Neutrophil (primary cell): ENCODE measurements at regions not wholly inside any gene's neighbourhood (a gene's known extent, or its start where the extent isn't known, plus 50 kb on each side); places are given as distances from the start of the nearest gene placed in this dataset.

Experiments used
- H3K27ac ChIP-seq: fragments of 200-600 bp; sonication (generic); 2 replicates; pipeline ENCODE4 v1.5.1; 2016; ENCODE audit warnings: mild to moderate bottlenecking, moderate library complexity
- H3K27me3 ChIP-seq: fragments of 200-600 bp; sonication (generic); 2 replicates; pipeline ENCODE4 v1.6.0; 2016; ENCODE audit warnings: mild to moderate bottlenecking
- H3K36me3 ChIP-seq: fragments of 200-600 bp; sonication (generic); 2 replicates; pipeline ENCODE4 v1.5.1; 2017
- H3K4me1 ChIP-seq, 2 experiments: fragments of 200-600 bp in 1 of 2; sonication (generic) in 1 of 2; 1 replicate in 1 of 2; 2 replicates in 1 of 2; pipeline versions ENCODE4 v1.5.1 to v1.6.1; 2013 to 2016; ENCODE audit warnings: low read depth in 1 of 2, low read length in 1 of 2, mild to moderate bottlenecking in 1 of 2, moderate library complexity in 1 of 2; ENCODE audit not compliant: control insufficient read depth in 1 of 2, insufficient read depth in 1 of 2
- H3K4me3 ChIP-seq, 2 experiments: fragments of 200-600 bp in 1 of 2; sonication (generic) in 1 of 2; 1 replicate in 1 of 2; 2 replicates in 1 of 2; pipeline ENCODE4 v1.5.1; 2013 to 2016; ENCODE audit warnings: low read depth in 1 of 2, low read length in 1 of 2, mild to moderate bottlenecking in 1 of 2, moderate library complexity in 1 of 2
- H3K9me3 ChIP-seq: fragments of 200-600 bp; sonication (generic); 2 replicates; pipeline ENCODE4 v1.5.1; 2016
- CTCF ChIP-seq: fragments of 200-600 bp; sonication (generic); IDR thresholded peaks from 2 replicates; pipeline ENCODE4 v1.5.1; 2016; ENCODE audit warnings: antibody characterized with exemption

GRCh38 chr4:85411386-85411785 is 63.6 kb upstream of the ARHGAP24 start:
- no peak for TF ChIP-seq CTCF
- Histone ChIP-seq H3K4me3 (no peak overlapping the region), H3K27me3 (peaks cover 15% of the 10 kb centered on the region), H3K4me1 (no peaks in the 10 kb centered on the region), H3K9me3 (no peaks in the 10 kb centered on the region), H3K27ac (no peak overlapping the region), H3K36me3 (no peaks in the 10 kb centered on the region)

- Histone ChIP-seq H3K9me3 (no peaks in the 10 kb centered on the region), H3K36me3 (no peaks in the 10 kb centered on the region), H3K27me3 (no peaks in the 10 kb centered on the region), H3K4me1 (no peaks in the 10 kb centered on the region), H3K4me3 (no peak overlapping the region), H3K27ac (no peak overlapping the region)
- no peak for TF ChIP-seq CTCF
These were observed 60.0 kb upstream of the ARHGAP24 start for GRCh38 chr4:85414972-85415371.

GRCh38 chr4:85416094-85416493 is 58.9 kb upstream of the ARHGAP24 start:
- no peaks in the 10 kb centered on the region for H3K4me1 ChIP-seq
- H3K27ac ChIP-seq, result no peak overlapping the region
- TF ChIP-seq CTCF, result no peak
- no peaks in the 10 kb centered on the region for H3K9me3 ChIP-seq
- H3K36me3 ChIP-seq, result no peaks in the 10 kb centered on the region
- no peaks in the 10 kb centered on the region for H3K27me3 ChIP-seq
- H3K4me3 ChIP-seq, result no peak overlapping the region

GRCh38 chr4:85419103-85419502 is 55.8 kb upstream of the ARHGAP24 start:
- no peak overlapping the region for H3K4me3 ChIP-seq
- H3K27ac ChIP-seq, result no peak overlapping the region
- H3K27me3 ChIP-seq, result no peaks in the 10 kb centered on the region
- H3K9me3 ChIP-seq, result no peaks in the 10 kb centered on the region
- TF ChIP-seq CTCF, result no peak
- no peaks in the 10 kb centered on the region for H3K4me1 ChIP-seq
- no peaks in the 10 kb centered on the region for H3K36me3 ChIP-seq

GRCh38 chr4:85420831-85421230 is 54.1 kb upstream of the ARHGAP24 start:
- Histone ChIP-seq H3K4me3 (no peak overlapping the region), H3K36me3 (no peaks in the 10 kb centered on the region), H3K4me1 (no peaks in the 10 kb centered on the region), H3K27ac (no peak overlapping the region), H3K9me3 (no peaks in the 10 kb centered on the region), H3K27me3 (no peaks in the 10 kb centered on the region)
- TF ChIP-seq CTCF, result no peak

GRCh38 chr4:85423431-85423830 is 51.5 kb upstream of the ARHGAP24 start:
- no peaks in the 10 kb centered on the region for H3K36me3 ChIP-seq
- no peak overlapping the region for H3K4me3 ChIP-seq
- no peak overlapping the region for H3K27ac ChIP-seq
- H3K9me3 ChIP-seq, result no peaks in the 10 kb centered on the region
- TF ChIP-seq CTCF, result no peak
- peaks cover 2% of the 10 kb centered on the region for H3K27me3 ChIP-seq
- no peaks in the 10 kb centered on the region for H3K4me1 ChIP-seq
